Keratinocyte (primary cell): ENCODE measurements at regions not wholly inside any gene's neighbourhood (a gene's known extent, or its start where the extent isn't known, plus 50 kb on each side); places are given as distances from the start of the nearest gene placed in this dataset.

Experiments
- DNase-seq: peaks from one replicate; pipeline ENCODE4 v3.0.0-alpha.2; 2011; ENCODE audit warnings: low read depth, missing footprints, low spot score
- FAIRE-seq: peaks from 2 replicates; lab custom pipeline; 2011; peaks lifted over from hg19 to GRCh38; lab: Jason Lieb, UNC
- H2AFZ ChIP-seq: 2 replicates; pipeline ENCODE4 v1.6.0; 2012; ENCODE audit warnings: low read length, control low read depth, inconsistent platforms; ENCODE audit not compliant: control insufficient read depth
- H3K27ac ChIP-seq: 2 replicates; pipeline ENCODE4 v1.5.1; 2011; ENCODE audit warnings: low read length; ENCODE audit not compliant: control insufficient read depth, insufficient read depth
- H3K27me3 ChIP-seq: 3 replicates; pipeline ENCODE4 v1.6.0; 2011; ENCODE audit warnings: low read length; ENCODE audit not compliant: control insufficient read depth, insufficient read depth; ENCODE audit errors: extremely low read depth
- H3K36me3 ChIP-seq, 2 experiments: 2 replicates in 1 of 2; 3 replicates in 1 of 2; pipeline ENCODE4 v1.5.1; 2011; ENCODE audit warnings: low read length in 2 of 2, mild to moderate bottlenecking in 1 of 2; ENCODE audit not compliant: control insufficient read depth in 2 of 2, insufficient read depth in 2 of 2; ENCODE audit errors: extremely low read depth in 1 of 2
- H3K4me1 ChIP-seq: 3 replicates; pipeline ENCODE4 v1.5.1; 2011; ENCODE audit warnings: low read length; ENCODE audit not compliant: control insufficient read depth, insufficient read depth; ENCODE audit errors: extremely low read depth
- H3K4me2 ChIP-seq: 3 replicates; pipeline ENCODE4 v1.6.0; 2011; ENCODE audit warnings: low read depth, low read length; ENCODE audit not compliant: control insufficient read depth, insufficient read depth; ENCODE audit errors: extremely low read depth
- H3K4me3 ChIP-seq, 3 experiments: fragments of 200-600 bp in 1 of 3; sonication (generic) in 1 of 3; 2 replicates in 2 of 3; 3 replicates in 1 of 3; pipeline ENCODE4 v1.5.1; 2011 to 2016; ENCODE audit warnings: low read length in 3 of 3, mild to moderate bottlenecking in 3 of 3, control low read depth in 2 of 3, inconsistent platforms in 1 of 3, low read depth in 1 of 3, mixed read lengths in 1 of 3, mixed run types in 1 of 3, moderate library complexity in 1 of 3; ENCODE audit not compliant: control insufficient read depth in 2 of 3, insufficient read depth in 2 of 3; ENCODE audit errors: extremely low read depth in 1 of 3
- H3K79me2 ChIP-seq: 2 replicates; pipeline ENCODE4 v1.6.0; 2012; ENCODE audit warnings: low read length; ENCODE audit not compliant: control insufficient read depth, insufficient read depth
- H3K9ac ChIP-seq: 3 replicates; pipeline ENCODE4 v1.6.0; 2011; ENCODE audit warnings: low read length; ENCODE audit not compliant: control insufficient read depth, insufficient read depth; ENCODE audit errors: extremely low read depth
- H3K9me1 ChIP-seq: 3 replicates; pipeline ENCODE4 v1.6.0; 2011; ENCODE audit warnings: low read length; ENCODE audit not compliant: control insufficient read depth, insufficient read depth; ENCODE audit errors: extremely low read depth
- H3K9me3 ChIP-seq: 2 replicates; pipeline ENCODE4 v1.5.1; 2012; ENCODE audit warnings: low read depth, low read length; ENCODE audit not compliant: control insufficient read depth
- H4K20me1 ChIP-seq: 3 replicates; pipeline ENCODE4 v1.6.0; 2011; ENCODE audit warnings: low read length; ENCODE audit not compliant: control insufficient read depth, insufficient read depth; ENCODE audit errors: extremely low read depth
- CTCF ChIP-seq, 3 experiments: IDR thresholded peaks in 1 of 3; conservative IDR thresholded peaks in 1 of 3; optimal IDR thresholded peaks in 1 of 3; 2 replicates in 2 of 3; 3 replicates in 1 of 3; pipeline versions ENCODE3 to v1.5.1; 2011; ENCODE audit warnings: low read length in 3 of 3, mild to moderate bottlenecking in 3 of 3, moderate library complexity in 2 of 3, control low read depth in 1 of 3, inconsistent platforms in 1 of 3; ENCODE audit not compliant: insufficient read depth in 2 of 3; ENCODE audit errors: extremely low read depth in 1 of 3
- EZH2 ChIP-seq: IDR thresholded peaks from one replicate; pipeline ENCODE4 v1.6.1; 2012; ENCODE audit warnings: inconsistent platforms, mild to moderate bottlenecking, low read length, moderate library complexity
- dilution Hi-C: fragments of 300-500 bp; cut with MboI; formaldehyde crosslinking; loops from one replicate; pipeline ENCODE4 v1.7.0; 2020; ENCODE audit warnings: low sequenced_read_pairs; ENCODE audit not compliant: extremely low pct_ligation_motif_present

GRCh38 chr2:66334237-66335029, 100.5 kb upstream of the MEIS1 start:
- no peak overlapping the region for H3K4me2 ChIP-seq
- no peak for DNase-seq
- H3K36me3 ChIP-seq: no peaks in the 10 kb centered on the region
- no peak for FAIRE-seq
- TF ChIP-seq EZH2 (no peak), CTCF (optimal IDR thresholded peaks at IDR 0.05 in 1 of 3, IDR thresholded peaks at IDR 0.05 in 1 of 3, conservative IDR thresholded peaks at IDR 0.05 in 1 of 3; ENCODE audit: extremely low read depth in 1 of 3, insufficient read depth in 2 of 3, low read length in 3 of 3) (no peak)
- dilution Hi-C loops: no loop called here
- no peak overlapping the region for H3K9ac ChIP-seq
- no peaks in the 10 kb centered on the region for H3K9me3 ChIP-seq
- H3K9me1 ChIP-seq: no peaks in the 10 kb centered on the region
- no peak overlapping the region for H2AFZ ChIP-seq
- no peaks in the 10 kb centered on the region for H3K27me3 ChIP-seq
- no peaks in the 10 kb centered on the region for H3K79me2 ChIP-seq
- H3K4me3 ChIP-seq: no peak overlapping the region
- H3K4me1 ChIP-seq: no peaks in the 10 kb centered on the region
- no peaks in the 10 kb centered on the region for H4K20me1 ChIP-seq
- no peak overlapping the region for H3K27ac ChIP-seq

- Histone ChIP-seq H4K20me1 (no peaks in the 10 kb centered on the region), H3K79me2 (no peaks in the 10 kb centered on the region), H3K9ac (no peak overlapping the region), H3K36me3 (no peaks in the 10 kb centered on the region), H3K4me2 (no peak overlapping the region), H3K27ac (no peak overlapping the region), H3K4me3 (no peak overlapping the region), H3K4me1 (no peaks in the 10 kb centered on the region), H3K27me3 (peaks cover under 1% of the 10 kb centered on the region), H3K9me1 (no peaks in the 10 kb centered on the region), H2AFZ (no peak overlapping the region), H3K9me3 (no peaks in the 10 kb centered on the region)
- DNase-seq: no peak
- no peak for FAIRE-seq
- TF ChIP-seq CTCF (optimal IDR thresholded peaks at IDR 0.05 in 1 of 3, IDR thresholded peaks at IDR 0.05 in 1 of 3, conservative IDR thresholded peaks at IDR 0.05 in 1 of 3; ENCODE audit: extremely low read depth in 1 of 3, insufficient read depth in 2 of 3, low read length in 3 of 3): no peak
- no peak for TF ChIP-seq EZH2
- dilution Hi-C loops: no loop called here
These were observed 103.7 kb upstream of the MEIS1 start for GRCh38 chr2:66331176-66331575.
